ENCODE measurements at regions not wholly inside any gene's neighbourhood (a gene's known extent, or its start where the extent isn't known, plus 50 kb on each side); places are given as distances from the start of the nearest gene placed in this dataset.
A peak's percentile ranks its signal among the peaks of the same experiment; 100 is the strongest.

GRCh38 chr4:77367638-77368037 is 210.6 kb downstream of the CCNG2 start:
- no peak for DNase-seq (ENCODE audit: low read depth in 2 of 2)

- no peak for DNase-seq (ENCODE audit: low read depth in 2 of 2)
These were observed 215.4 kb downstream of the CCNG2 start for GRCh38 chr4:77372375-77372774.

- no peak for DNase-seq (ENCODE audit: low read depth in 2 of 2)
These were observed 219.0 kb downstream of the CCNG2 start for GRCh38 chr4:77375866-77376607.

- DNase-seq (ENCODE audit: low read depth in 2 of 2) = no peak
These were observed 219.9 kb downstream of the CCNG2 start for GRCh38 chr4:77376788-77377460.

GRCh38 chr4:77384094-77384493 is 221.5 kb upstream of the CXCL13 start:
- no peak for DNase-seq (ENCODE audit: low read depth in 2 of 2)

GRCh38 chr4:77385124-77385969 is 220.3 kb upstream of the CXCL13 start:
- peak; percentile 32 to 42 for DNase-seq (ENCODE audit: low read depth in 2 of 2)

- no peak for DNase-seq (ENCODE audit: low read depth in 2 of 2)
These were observed 211.6 kb upstream of the CXCL13 start for GRCh38 chr4:77393996-77394395.

GRCh38 chr4:77395481-77395880 is 210.1 kb upstream of the CXCL13 start:
- DNase-seq (ENCODE audit: low read depth in 2 of 2) = no peak

GRCh38 chr4:77398256-77398655 is 207.4 kb upstream of the CXCL13 start:
- DNase-seq (ENCODE audit: low read depth in 2 of 2) = no peak

- DNase-seq (ENCODE audit: low read depth in 2 of 2) = no peak
These were observed 205.8 kb upstream of the CXCL13 start for GRCh38 chr4:77399831-77400230.

- no peak for DNase-seq (ENCODE audit: low read depth in 2 of 2)
These were observed 191.9 kb upstream of the CXCL13 start for GRCh38 chr4:77413766-77414165.

- no peak for DNase-seq (ENCODE audit: low read depth in 2 of 2)
These were observed 189.9 kb upstream of the CXCL13 start for GRCh38 chr4:77415689-77416088.

- DNase-seq (ENCODE audit: low read depth in 2 of 2) = no peak
These were observed 187.3 kb upstream of the CXCL13 start for GRCh38 chr4:77418333-77418732.

GRCh38 chr4:77430847-77431246 is 174.8 kb upstream of the CXCL13 start:
- no peak for DNase-seq (ENCODE audit: low read depth in 2 of 2)

GRCh38 chr4:77431546-77431945 is 174.1 kb upstream of the CXCL13 start:
- no peak for DNase-seq (ENCODE audit: low read depth in 2 of 2)

GRCh38 chr4:77432717-77433417 is 172.8 kb upstream of the CXCL13 start:
- DNase-seq (ENCODE audit: low read depth in 2 of 2) = no peak

GRCh38 chr4:77433418-77433733 is 172.2 kb upstream of the CXCL13 start:
- DNase-seq (ENCODE audit: low read depth in 2 of 2) = no peak

- DNase-seq (ENCODE audit: low read depth in 2 of 2) = no peak
These were observed 171.1 kb upstream of the CXCL13 start for GRCh38 chr4:77434299-77435092.

- no peak for DNase-seq (ENCODE audit: low read depth in 2 of 2)
These were observed 168.5 kb upstream of the CXCL13 start for GRCh38 chr4:77437079-77437478.

GRCh38 chr4:77438549-77438948 is 167.1 kb upstream of the CXCL13 start:
- no peak for DNase-seq (ENCODE audit: low read depth in 2 of 2)

- no peak for DNase-seq (ENCODE audit: low read depth in 2 of 2)
These were observed 161.7 kb upstream of the CXCL13 start for GRCh38 chr4:77443941-77444340.

Measured in stimulated activated CD4-positive, alpha-beta T cell treated with anti-CD3 and anti-CD28 coated beads, Interleukin-4, amount 100 ng/mL, for 48 hours (primary cell).